Tibial nerve (tissue), 4 donors: ENCODE measurements at regions not wholly inside any gene's neighbourhood (a gene's known extent, or its start where the extent isn't known, plus 50 kb on each side); places are given as distances from the start of the nearest gene placed in this dataset.

ENCODE experiments used
- CTCF ChIP-seq, 5 experiments: fragments of 200-600 bp in 3 of 5; fragments of 450-650 bp in 2 of 5; sonication (generic) in 3 of 5; IDR thresholded peaks; one replicate each; pipeline ENCODE4 v1.5.1; 2016 to 2019; ENCODE audit warnings: antibody characterized with exemption in 5 of 5, mild to moderate bottlenecking in 3 of 5, moderate library complexity in 2 of 5
- EP300 ChIP-seq, 2 donors: sonication (generic); formaldehyde crosslinking; IDR thresholded peaks; one replicate each; pipeline ENCODE4 v1.6.1; 2017; ENCODE audit warnings: antibody characterized with exemption in 2 of 2, mild to moderate bottlenecking in 1 of 2
- POLR2A ChIP-seq, 2 donors: fragments of 450-650 bp; IDR thresholded peaks; one replicate each; pipeline ENCODE4 v1.6.1; 2017; ENCODE audit warnings: antibody characterized with exemption in 2 of 2, mild to moderate bottlenecking in 2 of 2, moderate library complexity in 2 of 2

GRCh38 chr10:20616056-20616671 lies 280.9 kb downstream of the NEBL start:
- TF ChIP-seq CTCF (IDR thresholded peaks at IDR 0.05) (no peak), POLR2A (IDR thresholded peaks at IDR 0.05) (no peak), EP300 (IDR thresholded peaks at IDR 0.05) (no peak)
